ENCODE measurements at regions not wholly inside any gene's neighbourhood (a gene's known extent, or its start where the extent isn't known, plus 50 kb on each side); places are given as distances from the start of the nearest gene placed in this dataset.
A peak's percentile ranks its signal among the peaks of the same experiment; 100 is the strongest.

DNA sequence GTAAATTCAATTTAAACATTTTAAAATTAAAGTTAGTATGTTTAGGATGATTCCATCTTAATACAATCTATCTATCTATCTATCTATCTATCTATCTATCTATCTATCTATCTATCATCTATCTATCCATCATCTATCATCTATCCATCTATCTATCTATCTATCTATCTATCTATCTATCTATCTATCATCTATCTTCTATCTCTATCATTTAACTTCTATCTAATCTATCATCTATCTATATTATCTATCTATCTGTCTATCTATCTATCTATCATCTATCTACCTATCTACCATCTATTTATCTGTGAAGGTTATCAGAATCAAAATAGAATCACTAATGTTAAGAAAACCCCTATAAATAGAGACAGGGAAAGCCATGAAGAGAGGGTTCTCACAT is 78.3 kb downstream of the RAMP3 start:
- DNase-seq (ENCODE audit: low spot score): no peak

- no peak for DNase-seq (ENCODE audit: low spot score)
These were observed 79.1 kb downstream of the RAMP3 start for GRCh38 chr7:45236666-45237065.

- DNase-seq (ENCODE audit: low spot score): no peak
These were observed 80.3 kb downstream of the RAMP3 start for GRCh38 chr7:45237788-45238461.

DNA sequence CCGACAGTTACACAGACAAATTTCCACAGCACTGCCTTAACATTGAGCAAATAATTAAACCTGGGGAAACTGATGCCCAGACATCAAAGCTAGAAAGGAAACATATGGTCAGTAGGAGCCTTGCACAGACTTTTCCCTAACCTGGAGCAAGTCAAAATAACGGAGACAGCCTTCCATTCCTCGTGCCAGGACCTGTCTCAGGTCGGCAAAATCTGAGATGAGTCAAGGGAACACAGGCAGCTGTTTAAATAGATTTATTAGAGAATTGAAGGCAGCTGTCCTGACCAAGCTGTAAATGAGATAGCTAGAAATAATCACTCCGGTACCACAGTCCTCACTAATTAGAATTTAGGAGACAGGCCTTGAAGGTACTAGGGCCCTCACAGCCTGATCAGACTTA is 81.2 kb downstream of the RAMP3 start:
- no peak for DNase-seq (ENCODE audit: low spot score)

DNA sequence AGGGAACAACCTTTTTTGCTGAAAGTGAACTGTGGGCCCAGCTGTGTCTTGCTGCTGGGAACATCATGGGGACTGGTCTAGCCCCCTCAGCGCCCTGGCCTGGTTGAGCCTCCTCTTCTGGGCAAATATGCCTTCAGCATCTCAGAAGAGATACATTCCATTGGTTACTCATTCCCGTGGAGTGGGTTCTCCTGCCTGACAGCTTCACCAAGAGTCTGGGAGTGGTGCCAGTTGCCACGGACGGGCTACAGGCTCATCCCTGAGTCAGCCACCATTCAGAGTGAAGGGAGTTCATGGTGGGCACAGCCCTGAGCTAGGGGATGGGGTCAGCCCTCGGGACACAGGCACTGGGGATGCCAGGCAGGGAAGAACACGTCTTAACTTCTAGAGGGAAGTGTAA is 81.9 kb downstream of the RAMP3 start:
- DNase-seq (ENCODE audit: low spot score): no peak

- DNase-seq (ENCODE audit: low spot score): no peak
These were observed 82.7 kb downstream of the RAMP3 start for GRCh38 chr7:45240273-45240771.

- no peak for DNase-seq (ENCODE audit: low spot score)
These were observed 83.3 kb downstream of the RAMP3 start for GRCh38 chr7:45240926-45241325.

DNA sequence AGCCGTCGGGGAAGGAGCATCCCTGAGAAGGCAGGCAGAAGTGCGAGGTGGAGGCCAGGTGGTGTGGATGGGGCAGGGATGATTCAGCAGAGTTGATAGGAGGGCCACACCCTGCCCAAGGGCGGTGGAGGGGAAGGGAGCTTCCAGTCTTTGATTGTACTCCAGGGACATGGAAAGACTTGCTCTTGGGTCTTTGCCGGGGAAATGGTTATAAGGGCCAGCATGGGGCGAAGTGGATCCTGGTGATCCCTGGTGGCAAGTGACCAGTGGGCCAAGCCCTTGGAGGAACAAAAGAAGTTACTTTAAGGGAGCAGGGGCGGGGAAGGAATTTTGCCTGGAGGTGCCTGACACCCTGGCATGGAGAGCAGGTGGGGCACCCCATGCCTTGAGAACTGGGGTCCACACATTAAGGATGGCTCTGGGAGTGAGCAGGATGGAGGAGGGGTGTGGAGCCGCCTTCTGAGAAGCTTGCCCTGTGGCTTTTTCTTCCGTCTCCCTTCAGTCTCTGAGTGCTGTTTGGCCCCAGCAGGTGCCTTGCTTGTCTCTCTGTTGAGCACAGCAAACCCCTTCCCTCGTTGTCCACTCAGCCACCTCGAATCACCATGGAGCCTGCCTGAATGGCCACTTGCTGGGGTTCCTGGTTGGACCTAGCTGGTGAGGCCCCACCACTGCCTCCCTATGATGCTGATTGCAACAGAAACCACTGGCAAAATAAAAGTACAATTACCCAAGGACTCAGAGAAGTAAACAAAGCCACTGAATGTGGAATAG is 83.9 kb downstream of the RAMP3 start:
- no peak for DNase-seq (ENCODE audit: low spot score)

- DNase-seq (ENCODE audit: low spot score): no peak
These were observed 84.7 kb downstream of the RAMP3 start for GRCh38 chr7:45242261-45242660.

GRCh38 chr7:45242698-45243097 is 85.1 kb downstream of the RAMP3 start:
- DNase-seq (ENCODE audit: low spot score): no peak

DNA sequence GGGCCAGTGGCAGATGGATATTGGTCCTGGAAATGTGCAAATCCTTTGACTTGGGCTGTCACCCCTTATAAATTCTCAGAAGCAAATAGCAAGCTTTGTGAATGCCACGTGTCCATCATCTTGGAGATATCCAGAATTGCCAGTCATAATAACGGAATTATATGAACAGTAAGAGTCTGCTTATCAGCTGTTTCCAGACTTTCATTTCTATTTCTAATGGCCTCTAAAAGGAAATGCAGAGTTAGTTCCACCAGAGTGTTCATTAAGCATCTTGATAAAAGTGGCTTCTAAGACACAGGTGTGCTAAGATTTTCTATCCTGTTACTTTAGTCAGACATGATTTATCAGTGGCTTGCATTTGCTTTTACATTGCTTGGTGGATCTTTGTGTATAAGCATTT is 87.4 kb downstream of the RAMP3 start:
- DNase-seq (ENCODE audit: low spot score): no peak

- no peak for DNase-seq (ENCODE audit: low spot score)
These were observed 88.7 kb downstream of the RAMP3 start for GRCh38 chr7:45246339-45246738.

GRCh38 chr7:45252248-45252647 is 94.7 kb downstream of the RAMP3 start:
- no peak for DNase-seq (ENCODE audit: low spot score)

DNA sequence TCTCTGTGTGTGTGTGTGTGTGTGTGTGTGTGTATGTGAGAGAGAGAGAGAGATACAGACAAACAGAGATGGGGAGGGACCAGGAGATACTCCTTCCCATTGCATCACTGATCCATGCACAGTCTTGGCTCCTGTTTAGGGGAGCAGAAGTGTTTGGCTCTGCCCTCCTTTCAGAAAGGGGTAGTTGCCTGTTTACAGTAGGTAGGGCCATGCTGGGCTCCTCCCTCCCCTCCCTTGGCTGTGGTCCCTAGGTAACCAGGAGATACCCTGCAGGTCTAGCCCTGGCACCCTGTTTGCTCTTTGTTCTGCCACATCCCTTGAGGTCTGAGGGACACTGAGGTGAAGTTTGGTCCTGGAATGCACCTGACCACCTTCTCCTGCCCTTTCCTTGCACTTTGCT is 95.3 kb downstream of the RAMP3 start:
- no peak for DNase-seq (ENCODE audit: low spot score)

DNA sequence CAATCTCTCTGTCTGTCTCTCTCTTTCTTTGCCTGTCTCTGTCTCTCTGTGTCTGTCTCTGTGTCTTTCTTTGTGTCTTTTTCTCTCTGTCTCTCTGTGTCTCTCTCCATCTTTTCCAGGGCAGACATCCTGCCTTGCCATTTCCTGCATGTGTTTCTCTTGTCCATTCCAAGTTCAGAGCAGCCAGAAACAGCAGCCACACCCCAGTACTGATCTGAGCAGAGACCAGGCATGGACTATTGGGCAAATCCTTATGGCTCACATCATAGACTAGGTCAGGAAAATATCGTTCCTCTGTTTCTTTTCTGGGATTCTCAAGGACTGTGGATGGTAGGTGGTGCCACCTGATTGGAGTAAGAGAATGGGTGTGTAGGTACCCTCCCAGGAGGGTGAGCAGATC is 95.8 kb downstream of the RAMP3 start:
- no peak for DNase-seq (ENCODE audit: low spot score)

- no peak for DNase-seq (ENCODE audit: low spot score)
These were observed 97.6 kb downstream of the RAMP3 start for GRCh38 chr7:45255187-45255586.

- DNase-seq (ENCODE audit: low spot score): no peak
These were observed 98.7 kb downstream of the RAMP3 start for GRCh38 chr7:45256309-45256708.

GRCh38 chr7:45256775-45257174 is 99.2 kb downstream of the RAMP3 start:
- no peak for DNase-seq (ENCODE audit: low spot score)

DNA sequence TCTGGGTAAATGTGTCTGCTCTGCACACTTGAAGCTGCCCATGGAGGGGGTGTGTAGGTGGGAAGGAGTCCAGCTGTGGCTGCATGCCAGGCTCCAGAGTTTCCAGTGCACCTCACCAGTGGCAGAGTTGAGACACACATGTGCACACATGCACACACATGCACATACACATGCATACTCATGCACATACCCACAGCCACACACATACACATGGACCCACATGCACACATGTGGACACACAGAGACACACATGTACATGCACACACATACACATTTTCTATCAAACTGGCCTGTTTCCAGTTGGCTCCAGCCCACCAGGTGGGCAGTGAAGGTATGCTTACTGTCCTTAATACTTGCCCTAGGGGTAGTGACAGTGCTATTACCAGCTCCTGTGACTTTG is 99.7 kb downstream of the RAMP3 start:
- DNase-seq (ENCODE audit: low spot score): no peak

GRCh38 chr7:45258533-45259226 is 101.1 kb downstream of the RAMP3 start:
- DNase-seq (ENCODE audit: low spot score): no peak

GRCh38 chr7:45259227-45259596 is 101.6 kb downstream of the RAMP3 start:
- DNase-seq (ENCODE audit: low spot score): no peak

DNA sequence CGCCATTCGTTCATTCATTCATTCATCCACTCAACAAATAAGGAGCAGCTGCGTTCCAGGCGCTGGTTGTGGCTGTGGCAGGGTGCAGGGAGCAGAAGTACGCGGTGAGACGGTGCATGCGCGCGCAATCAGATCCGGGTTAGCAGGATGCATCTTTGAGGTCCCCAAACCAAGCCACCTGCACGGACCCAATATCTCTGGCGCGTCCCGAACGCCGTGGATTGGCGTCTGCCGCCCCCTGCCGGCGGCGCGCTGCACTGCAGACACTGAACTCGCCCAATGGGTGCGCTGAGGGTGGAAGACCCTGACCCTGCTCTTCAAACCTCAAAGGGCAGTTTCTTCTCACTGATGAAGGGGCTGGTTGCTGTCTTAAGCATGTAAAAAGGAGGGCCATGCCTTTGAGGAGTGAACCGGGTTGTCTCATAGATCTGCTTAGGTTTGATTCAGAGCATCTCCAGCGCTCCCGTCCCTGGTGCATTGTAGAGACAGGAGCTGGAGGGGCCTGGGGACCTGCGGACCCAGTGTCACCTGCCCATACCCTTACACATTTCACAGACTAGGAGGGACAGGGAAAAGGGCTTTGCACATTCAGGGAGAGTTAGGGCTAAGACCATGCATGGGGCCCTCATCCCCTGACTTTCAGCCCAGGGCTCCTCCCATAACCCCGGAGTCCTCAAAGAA is 102.5 kb downstream of the RAMP3 start:
- DNase-seq (ENCODE audit: low spot score): peak; percentile 74

DNA sequence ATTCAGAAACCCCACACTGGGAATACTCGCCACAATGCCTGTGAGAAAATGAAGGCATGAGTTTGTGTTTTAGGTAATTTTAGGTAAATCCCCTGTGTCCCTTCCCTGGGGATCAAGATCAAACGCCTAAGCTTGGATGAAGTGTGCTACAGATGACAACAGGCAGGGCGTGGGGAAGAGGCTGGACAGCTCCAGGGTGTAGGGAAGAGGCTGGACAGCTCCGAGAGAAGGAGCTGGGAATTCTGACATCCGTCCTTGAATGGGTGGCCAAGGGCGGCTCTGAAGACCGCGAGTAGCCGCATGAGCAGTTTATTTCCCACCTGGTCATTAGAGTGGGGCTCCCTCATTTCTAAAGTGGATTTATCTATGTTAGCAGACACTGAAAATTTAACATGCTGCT is 109.7 kb downstream of the RAMP3 start:
- DNase-seq (ENCODE audit: low spot score): no peak
